OCI-LY7 (cell line): ENCODE measurements at regions not wholly inside any gene's neighbourhood (a gene's known extent, or its start where the extent isn't known, plus 50 kb on each side); places are given as distances from the start of the nearest gene placed in this dataset.

Experiments used
- BruUV-seq: library from RNA; stranded (reverse); fragments of 400-500 nt; replicated peaks from 2 replicates; lab custom pipeline; 2021; lab: Mats Ljungman, UMichigan
- CTCF ChIA-PET: fragments of 300-600 bp; sonication (Branson Sonifier 250); formaldehyde crosslinking; loops from one replicate; lab custom pipeline; 2022; ENCODE audit warnings: antibody characterized with exemption; ENCODE audit not compliant: unreplicated experiment; lab: Charles Lee
- POLR2A ChIA-PET: fragments of 300-600 bp; sonication (Branson Sonifier 250); formaldehyde crosslinking; loops from one replicate; lab custom pipeline; 2022; ENCODE audit warnings: antibody characterized with exemption; lab: Charles Lee
- DNase-seq: peaks from one replicate; pipeline ENCODE4 v3.0.0-alpha.2; 2015; ENCODE audit warnings: low spot score
- H2AFZ ChIP-seq: fragments of 200-600 bp; sonication (generic), shearing (Covaris generic); 2 replicates; pipeline ENCODE4 v1.6.1; 2014; ENCODE audit warnings: mild to moderate bottlenecking, antibody characterized with exemption, low read length, moderate library complexity
- H3K27ac ChIP-seq: fragments of 200-600 bp; sonication (generic); 2 replicates; pipeline ENCODE4 v1.5.1; 2014; ENCODE audit warnings: mixed run types, low read depth, mild to moderate bottlenecking, moderate library complexity, low read length, inconsistent platforms; ENCODE audit not compliant: poor library complexity, severe bottlenecking
- H3K36me3 ChIP-seq: fragments of 200-600 bp; sonication (generic); 2 replicates; pipeline ENCODE4 v1.6.1; 2014; ENCODE audit warnings: mild to moderate bottlenecking, antibody characterized with exemption, low read length, moderate library complexity, mixed read lengths; ENCODE audit not compliant: insufficient read depth
- H3K4me1 ChIP-seq: fragments of 200-600 bp; sonication (generic); 2 replicates; pipeline ENCODE4 v1.5.1; 2014; ENCODE audit warnings: mild to moderate bottlenecking, low read length; ENCODE audit not compliant: insufficient read depth, poor library complexity, severe bottlenecking
- H3K4me2 ChIP-seq: fragments of 200-600 bp; sonication (generic); 2 replicates; pipeline ENCODE4 v1.6.1; 2014; ENCODE audit warnings: mild to moderate bottlenecking, low read length
- H3K4me3 ChIP-seq: fragments of 200-600 bp; sonication (generic); 2 replicates; pipeline ENCODE4 v1.5.1; 2014; ENCODE audit warnings: mild to moderate bottlenecking, low read depth, low read length; ENCODE audit not compliant: poor library complexity, severe bottlenecking
- H3K79me2 ChIP-seq: fragments of 200-600 bp; sonication (generic); 2 replicates; pipeline ENCODE4 v1.6.1; 2016; ENCODE audit warnings: low read depth, mild to moderate bottlenecking, low read length, moderate library complexity, mixed read lengths; ENCODE audit not compliant: insufficient read depth
- H3K9me2 ChIP-seq: fragments of 200-600 bp; sonication (generic); 2 replicates; pipeline ENCODE4 v1.6.1; 2016; ENCODE audit warnings: mild to moderate bottlenecking, low read length, mixed read lengths; ENCODE audit not compliant: insufficient read depth
- H3K9me3 ChIP-seq: fragments of 200-600 bp; sonication (generic); 2 replicates; pipeline ENCODE4 v1.6.1; 2014; ENCODE audit warnings: mild to moderate bottlenecking, mixed run types, low read length, mixed read lengths
- H4K20me1 ChIP-seq: fragments of 200-600 bp; sonication (generic); 2 replicates; pipeline ENCODE4 v1.6.1; 2014; ENCODE audit warnings: mild to moderate bottlenecking, antibody characterized with exemption, low read length, moderate library complexity, mixed read lengths; ENCODE audit not compliant: insufficient read depth
- EZH2phosphoT487 ChIP-seq: fragments of 200-600 bp; sonication (generic); IDR thresholded peaks from 2 replicates; pipeline ENCODE4 v1.6.1; 2018; ENCODE audit warnings: low read depth, borderline replicate concordance, mild to moderate bottlenecking, mixed run types, antibody characterized with exemption, low read length, moderate library complexity, mixed read lengths
- intact Hi-C: fragments of 100-400 bp; cut with micrococcal nuclease; formaldehyde crosslinking; loops from one replicate; pipeline ENCODE4 v1.10.0; 2022; ENCODE audit not compliant: unreplicated experiment
- TF ChIP-seq, protein P1 (sequence below): fragments of 200-600 bp; sonication (generic); conservative IDR thresholded peaks from 2 replicates; pipeline ENCODE4 v1.5.1; 2014; ENCODE audit warnings: mild to moderate bottlenecking, antibody characterized with exemption, low read length, moderate library complexity, mixed read lengths

DNA sequence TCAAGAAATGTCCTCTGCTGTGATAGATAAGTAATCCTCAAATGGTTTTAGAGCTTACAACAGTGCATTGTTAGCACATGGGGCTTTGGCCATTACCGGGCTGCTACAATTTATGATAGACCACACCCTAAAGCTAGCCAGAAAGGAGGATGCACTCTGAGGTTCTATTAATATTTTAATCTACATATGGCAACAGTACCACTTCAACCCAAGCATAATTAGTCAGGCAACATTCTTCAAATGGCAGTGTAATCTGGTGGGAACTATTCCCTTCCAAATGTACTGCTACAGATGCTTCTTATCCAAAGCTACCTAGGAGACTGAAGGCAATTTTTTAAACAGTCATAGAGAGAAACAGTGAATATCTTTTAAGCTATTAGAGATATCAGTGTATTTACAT, 697.6 kb downstream of the KCNA4 start:
- H3K4me1 ChIP-seq, result no peaks in the 10 kb centered on the region
- no peak overlapping the region for H3K27ac ChIP-seq
- no peak overlapping the region for H3K4me3 ChIP-seq
- ChIA-PET CTCF (no interaction called here), POLR2A (no interaction called here)
- DNase-seq, result no peak
- no peaks in the 10 kb centered on the region for H3K9me2 ChIP-seq
- no peak overlapping the region for H3K4me2 ChIP-seq
- no peaks in the 10 kb centered on the region for H3K36me3 ChIP-seq
- no peak overlapping the region for H2AFZ ChIP-seq
- H3K9me3 ChIP-seq, result no peaks in the 10 kb centered on the region
- no peaks in the 10 kb centered on the region for H4K20me1 ChIP-seq
- intact Hi-C loops, result no loop called here
- TF ChIP-seq, protein P1, sequence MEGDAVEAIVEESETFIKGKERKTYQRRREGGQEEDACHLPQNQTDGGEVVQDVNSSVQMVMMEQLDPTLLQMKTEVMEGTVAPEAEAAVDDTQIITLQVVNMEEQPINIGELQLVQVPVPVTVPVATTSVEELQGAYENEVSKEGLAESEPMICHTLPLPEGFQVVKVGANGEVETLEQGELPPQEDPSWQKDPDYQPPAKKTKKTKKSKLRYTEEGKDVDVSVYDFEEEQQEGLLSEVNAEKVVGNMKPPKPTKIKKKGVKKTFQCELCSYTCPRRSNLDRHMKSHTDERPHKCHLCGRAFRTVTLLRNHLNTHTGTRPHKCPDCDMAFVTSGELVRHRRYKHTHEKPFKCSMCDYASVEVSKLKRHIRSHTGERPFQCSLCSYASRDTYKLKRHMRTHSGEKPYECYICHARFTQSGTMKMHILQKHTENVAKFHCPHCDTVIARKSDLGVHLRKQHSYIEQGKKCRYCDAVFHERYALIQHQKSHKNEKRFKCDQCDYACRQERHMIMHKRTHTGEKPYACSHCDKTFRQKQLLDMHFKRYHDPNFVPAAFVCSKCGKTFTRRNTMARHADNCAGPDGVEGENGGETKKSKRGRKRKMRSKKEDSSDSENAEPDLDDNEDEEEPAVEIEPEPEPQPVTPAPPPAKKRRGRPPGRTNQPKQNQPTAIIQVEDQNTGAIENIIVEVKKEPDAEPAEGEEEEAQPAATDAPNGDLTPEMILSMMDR, result no peak
- TF ChIP-seq EZH2phosphoT487, result no peak
- H3K79me2 ChIP-seq, result no peaks in the 10 kb centered on the region
- no TSS peak for BruUV-seq

- CTCF ChIA-PET, result no interaction called here
Observed at GRCh38 chr11:29318134-29318845, 698.5 kb downstream of the KCNA4 start.

DNA sequence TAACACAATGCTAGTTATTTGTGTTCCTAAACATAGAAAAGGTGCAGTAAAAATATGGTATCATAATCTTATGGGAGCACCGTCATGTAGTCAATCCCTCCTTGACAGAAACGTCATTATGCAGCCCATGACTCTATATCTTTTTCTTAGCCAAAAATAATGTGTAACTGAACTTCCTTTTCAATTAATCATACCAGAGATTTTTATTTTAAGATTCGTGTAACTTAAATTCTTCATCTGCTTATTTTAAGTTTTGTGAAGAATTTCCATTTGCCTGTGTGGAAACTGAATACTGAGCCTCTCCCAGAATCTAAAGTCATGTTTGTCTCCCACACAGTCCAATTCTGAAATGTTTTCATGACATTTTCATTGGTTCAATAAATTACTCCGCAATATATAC, 699.1 kb downstream of the KCNA4 start:
- no peaks in the 10 kb centered on the region for H3K9me2 ChIP-seq
- no peaks in the 10 kb centered on the region for H4K20me1 ChIP-seq
- DNase-seq, result no peak
- ChIA-PET POLR2A (no interaction called here), CTCF (no interaction called here)
- no peak overlapping the region for H2AFZ ChIP-seq
- H3K4me3 ChIP-seq, result no peak overlapping the region
- intact Hi-C loops, result no loop called here
- H3K36me3 ChIP-seq, result no peaks in the 10 kb centered on the region
- no peak overlapping the region for H3K27ac ChIP-seq
- no TSS peak for BruUV-seq
- no peak overlapping the region for H3K4me2 ChIP-seq
- no peaks in the 10 kb centered on the region for H3K4me1 ChIP-seq
- H3K9me3 ChIP-seq, result no peaks in the 10 kb centered on the region
- H3K79me2 ChIP-seq, result no peaks in the 10 kb centered on the region
- TF ChIP-seq, protein P1, result no peak
- TF ChIP-seq EZH2phosphoT487, result no peak

More at GRCh38 chr11:29318134-29318845, 698.5 kb downstream of the KCNA4 start:
- Histone ChIP-seq H3K9me2 (no peaks in the 10 kb centered on the region), H3K4me3 (no peak overlapping the region), H3K27ac (no peak overlapping the region), H4K20me1 (no peaks in the 10 kb centered on the region), H3K4me2 (no peak overlapping the region), H3K79me2 (no peaks in the 10 kb centered on the region), H3K36me3 (no peaks in the 10 kb centered on the region), H3K9me3 (no peaks in the 10 kb centered on the region), H2AFZ (no peak overlapping the region), H3K4me1 (no peaks in the 10 kb centered on the region)
- no TSS peak for BruUV-seq
- TF ChIP-seq EZH2phosphoT487, result no peak
- TF ChIP-seq, protein P1, result no peak
- POLR2A ChIA-PET, result interaction anchor here (0.6 kb wide), 1 partner anchor 1449 kb away, joined by 3 read pairs; no protein-coding TSS in a partner anchor
- intact Hi-C loops, result no loop called here
- DNase-seq, result no peak
